ENCODE measurements at regions not wholly inside any gene's neighbourhood (a gene's known extent, or its start where the extent isn't known, plus 50 kb on each side); places are given as distances from the start of the nearest gene placed in this dataset.
A peak's percentile ranks its signal among the peaks of the same experiment; 100 is the strongest.

GRCh38 chr3:24830230-24831152, 335.8 kb upstream of the THRB start:
- in situ Hi-C loops (cut with HindIII; ENCODE audit: low sequenced_read_pairs): no loop called here
- H3K4me3 ChIP-seq (ENCODE audit: low read depth, low read length): peak overlapping the region; percentile 32
- TF ChIP-seq CTCF (IDR thresholded peaks at IDR 0.05; ENCODE audit: low read depth, low read length): no peak
- DNase-seq (ENCODE audit: low read depth, low spot score): no peak

GRCh38 chr3:24831221-24831620, 336.6 kb upstream of the THRB start:
- in situ Hi-C loops (cut with HindIII; ENCODE audit: low sequenced_read_pairs): no loop called here
- no peak for DNase-seq (ENCODE audit: low read depth, low spot score)
- H3K4me3 ChIP-seq (ENCODE audit: low read depth, low read length): no peak overlapping the region
- no peak for TF ChIP-seq CTCF (IDR thresholded peaks at IDR 0.05; ENCODE audit: low read depth, low read length)

- no peak for DNase-seq (ENCODE audit: low read depth, low spot score)
- in situ Hi-C loops (cut with HindIII; ENCODE audit: low sequenced_read_pairs): no loop called here
- no peak for TF ChIP-seq CTCF (IDR thresholded peaks at IDR 0.05; ENCODE audit: low read depth, low read length)
- H3K4me3 ChIP-seq (ENCODE audit: low read depth, low read length): no peak overlapping the region
Measured at GRCh38 chr3:24832891-24833290, 338.2 kb upstream of the THRB start.

GRCh38 chr3:24834442-24834841, 339.8 kb upstream of the THRB start:
- TF ChIP-seq CTCF (IDR thresholded peaks at IDR 0.05; ENCODE audit: low read depth, low read length): no peak
- DNase-seq (ENCODE audit: low read depth, low spot score): no peak
- in situ Hi-C loops (cut with HindIII; ENCODE audit: low sequenced_read_pairs): no loop called here
- no peak overlapping the region for H3K4me3 ChIP-seq (ENCODE audit: low read depth, low read length)

GRCh38 chr3:24835510-24835909, 340.9 kb upstream of the THRB start:
- DNase-seq (ENCODE audit: low read depth, low spot score): no peak
- no peak overlapping the region for H3K4me3 ChIP-seq (ENCODE audit: low read depth, low read length)
- TF ChIP-seq CTCF (IDR thresholded peaks at IDR 0.05; ENCODE audit: low read depth, low read length): no peak
- in situ Hi-C loops (cut with HindIII; ENCODE audit: low sequenced_read_pairs): no loop called here

- no peak overlapping the region for H3K4me3 ChIP-seq (ENCODE audit: low read depth, low read length)
- in situ Hi-C loops (cut with HindIII; ENCODE audit: low sequenced_read_pairs): no loop called here
- DNase-seq (ENCODE audit: low read depth, low spot score): no peak
- TF ChIP-seq CTCF (IDR thresholded peaks at IDR 0.05; ENCODE audit: low read depth, low read length): no peak
Measured at GRCh38 chr3:24837601-24838000, 343.0 kb upstream of the THRB start.

Data from astrocyte of the spinal cord (primary cell).